ENCODE measurements at regions not wholly inside any gene's neighbourhood (a gene's known extent, or its start where the extent isn't known, plus 50 kb on each side); places are given as distances from the start of the nearest gene placed in this dataset.

GRCh38 chr1:201764579-201764978 lies 64.4 kb upstream of the IPO9 start:
- POLR2A ChIA-PET: interaction anchor here (0.6 to 1.1 kb wide), 2 partner anchors 28 to 118 kb away, joined by 3 to 4 read pairs; no protein-coding TSS in a partner anchor
- Histone ChIP-seq H3K9me3 (ENCODE audit: low read length) (no peaks in the 10 kb centered on the region), H3K36me3 (ENCODE audit: insufficient read depth, low read length) (no peaks in the 10 kb centered on the region), H3K4me2 (ENCODE audit: low read length) (no peak overlapping the region), H3K79me2 (ENCODE audit: insufficient read depth, low read depth, low read length) (no peaks in the 10 kb centered on the region), H3K4me1 (ENCODE audit: insufficient read depth, low read length, poor library complexity, severe bottlenecking) (no peaks in the 10 kb centered on the region), H3K27ac (ENCODE audit: low read depth, low read length, poor library complexity, severe bottlenecking) (no peak overlapping the region), H4K20me1 (ENCODE audit: insufficient read depth, low read length) (no peaks in the 10 kb centered on the region), H3K4me3 (ENCODE audit: low read depth, low read length, poor library complexity, severe bottlenecking) (no peak overlapping the region), H2AFZ (ENCODE audit: low read length) (no peak overlapping the region), H3K9me2 (ENCODE audit: insufficient read depth, low read length) (no peaks in the 10 kb centered on the region)
- intact Hi-C loops (cut with micrococcal nuclease; ENCODE audit: unreplicated experiment): no loop called here
- BruUV-seq (replicated peaks): no TSS peak
- DNase-seq (ENCODE audit: low spot score): no peak
- CTCF ChIA-PET (ENCODE audit: unreplicated experiment): interaction anchor here (0.5 kb wide), 1 partner anchor 57 kb away, joined by 3 read pairs; no protein-coding TSS in a partner anchor
- TF ChIP-seq CTCF (conservative IDR thresholded peaks at IDR 0.05; ENCODE audit: low read length) (no peak), EZH2phosphoT487 (IDR thresholded peaks at IDR 0.05; ENCODE audit: borderline replicate concordance, low read depth, low read length) (no peak)

- Histone ChIP-seq H3K4me2 (ENCODE audit: low read length) (no peak overlapping the region), H3K9me2 (ENCODE audit: insufficient read depth, low read length) (no peaks in the 10 kb centered on the region), H3K79me2 (ENCODE audit: insufficient read depth, low read depth, low read length) (no peaks in the 10 kb centered on the region), H3K27ac (ENCODE audit: low read depth, low read length, poor library complexity, severe bottlenecking) (no peak overlapping the region), H4K20me1 (ENCODE audit: insufficient read depth, low read length) (no peaks in the 10 kb centered on the region), H3K4me3 (ENCODE audit: low read depth, low read length, poor library complexity, severe bottlenecking) (no peak overlapping the region), H3K4me1 (ENCODE audit: insufficient read depth, low read length, poor library complexity, severe bottlenecking) (no peaks in the 10 kb centered on the region), H2AFZ (ENCODE audit: low read length) (no peak overlapping the region), H3K36me3 (ENCODE audit: insufficient read depth, low read length) (no peaks in the 10 kb centered on the region), H3K9me3 (ENCODE audit: low read length) (no peaks in the 10 kb centered on the region)
- DNase-seq (ENCODE audit: low spot score): no peak
- ChIA-PET POLR2A (interaction anchor here (0.6 to 1.2 kb wide), 2 partner anchors 27 to 1664 kb away, joined by 3 read pairs; no protein-coding TSS in a partner anchor), CTCF (ENCODE audit: unreplicated experiment) (no interaction called here)
- TF ChIP-seq EZH2phosphoT487 (IDR thresholded peaks at IDR 0.05; ENCODE audit: borderline replicate concordance, low read depth, low read length): no peak
- no peak for TF ChIP-seq CTCF (conservative IDR thresholded peaks at IDR 0.05; ENCODE audit: low read length)
- intact Hi-C loops (cut with micrococcal nuclease; ENCODE audit: unreplicated experiment): no loop called here
- no TSS peak for BruUV-seq (replicated peaks)
These were observed 62.7 kb upstream of the IPO9 start for GRCh38 chr1:201766131-201766866.

GRCh38 chr1:201767339-201767738 lies 61.6 kb upstream of the IPO9 start:
- Histone ChIP-seq H3K9me3 (ENCODE audit: low read length) (no peaks in the 10 kb centered on the region), H3K4me3 (ENCODE audit: low read depth, low read length, poor library complexity, severe bottlenecking) (no peak overlapping the region), H4K20me1 (ENCODE audit: insufficient read depth, low read length) (no peaks in the 10 kb centered on the region), H3K4me1 (ENCODE audit: insufficient read depth, low read length, poor library complexity, severe bottlenecking) (no peaks in the 10 kb centered on the region), H2AFZ (ENCODE audit: low read length) (no peak overlapping the region), H3K79me2 (ENCODE audit: insufficient read depth, low read depth, low read length) (no peaks in the 10 kb centered on the region), H3K4me2 (ENCODE audit: low read length) (no peak overlapping the region), H3K9me2 (ENCODE audit: insufficient read depth, low read length) (no peaks in the 10 kb centered on the region), H3K36me3 (ENCODE audit: insufficient read depth, low read length) (no peaks in the 10 kb centered on the region), H3K27ac (ENCODE audit: low read depth, low read length, poor library complexity, severe bottlenecking) (no peak overlapping the region)
- POLR2A ChIA-PET: interaction anchor here (0.5 to 0.6 kb wide), 3 partner anchors 27 to 1663 kb away, joined by 3 to 6 read pairs (median 4); no protein-coding TSS in a partner anchor
- CTCF ChIA-PET (ENCODE audit: unreplicated experiment): interaction anchor here (1.0 kb wide), 1 partner anchor 8 kb away, joined by 3 read pairs; no protein-coding TSS in a partner anchor
- no TSS peak for BruUV-seq (replicated peaks)
- intact Hi-C loops (cut with micrococcal nuclease; ENCODE audit: unreplicated experiment): no loop called here
- TF ChIP-seq CTCF (conservative IDR thresholded peaks at IDR 0.05; ENCODE audit: low read length) (no peak), EZH2phosphoT487 (IDR thresholded peaks at IDR 0.05; ENCODE audit: borderline replicate concordance, low read depth, low read length) (no peak)
- DNase-seq (ENCODE audit: low spot score): no peak

Data from OCI-LY7 (cell line).